Body of pancreas (tissue), 4 donors: ENCODE measurements at regions not wholly inside any gene's neighbourhood (a gene's known extent, or its start where the extent isn't known, plus 50 kb on each side); places are given as distances from the start of the nearest gene placed in this dataset.

ENCODE experiments used
- ATAC-seq: fragments of 150-250 bp; one replicate; pipeline ENCODE4 v1.9.1; 2016
- DNase-seq, 4 donors: peaks; one replicate each; pipeline ENCODE4 v3.0.0-alpha.2; 2019
- H3K27ac ChIP-seq, 4 donors: fragments of 200-600 bp; sonication (generic); 1 replicate in 3 of 4; 2 replicates in 1 of 4; pipeline versions ENCODE4 v1.5.1 to v1.6.1; 2016 to 2019; ENCODE audit warnings: mild to moderate bottlenecking in 1 of 4, mixed read lengths in 1 of 4, moderate library complexity in 1 of 4
- H3K27me3 ChIP-seq, 2 donors: fragments of 200-600 bp; sonication (generic); one replicate each; pipeline ENCODE4 v1.6.0; 2016; ENCODE audit warnings: mild to moderate bottlenecking in 1 of 2
- H3K36me3 ChIP-seq, 2 donors: fragments of 200-600 bp; sonication (generic); replicated peaks in 1 of 2; 2 replicates each; pipeline ENCODE4 v1.5.1; 2016; ENCODE audit warnings: low read depth in 2 of 2; ENCODE audit not compliant: insufficient read depth in 1 of 2
- H3K4me1 ChIP-seq: fragments of 200-600 bp; sonication (generic); one replicate; pipeline ENCODE4 v1.6.0; 2016
- H3K4me3 ChIP-seq, 2 donors: fragments of 200-600 bp; sonication (generic); 1 replicate in 1 of 2; 2 replicates in 1 of 2; pipeline ENCODE4 v1.5.1; 2016 to 2019
- H3K9me3 ChIP-seq, 3 donors: fragments of 200-600 bp; sonication (generic); 1 replicate in 2 of 3; 2 replicates in 1 of 3; pipeline ENCODE4 v1.5.1; 2016
- CTCF ChIP-seq, 7 experiments: fragments of 450-650 bp in 4 of 7; fragments of 200-600 bp in 3 of 7; sonication (generic) in 3 of 7; IDR thresholded peaks; one replicate each; pipeline ENCODE4 v1.5.1; 2016 to 2019; ENCODE audit warnings: antibody characterized with exemption in 7 of 7
- POLR2A ChIP-seq, 3 donors: fragments of 450-650 bp; IDR thresholded peaks; one replicate each; pipeline ENCODE4 v1.6.1; 2016; ENCODE audit warnings: antibody characterized with exemption in 3 of 3, mild to moderate bottlenecking in 2 of 3
- WGBS, 2 donors: methylation state at CpG; one replicate each; pipeline ENCODE4 v1.1.5; 2017; 5-methylcytosine and 5-hydroxymethylcytosine counted together
- intact Hi-C: fragments of 100-400 bp; cut with DNase I; formaldehyde crosslinking; loops from one replicate; pipeline ENCODE4 v1.15.1; 2023

- 43 to 44% methylated on average over 4 of the region's 4 CpGs for WGBS, 2 donors
- DNase-seq (no peak), ATAC-seq (no peak)
- intact Hi-C loops, result no loop called here
- no peaks in the 10 kb centered on the region for H3K9me3 ChIP-seq
- no peak overlapping the region for H3K4me3 ChIP-seq
- H3K27me3 ChIP-seq, result no peaks in the 10 kb centered on the region
- H3K36me3 ChIP-seq, result no peaks in the 10 kb centered on the region
- H3K27ac ChIP-seq, result no peak overlapping the region
- no peaks in the 10 kb centered on the region for H3K4me1 ChIP-seq
- no peak for TF ChIP-seq CTCF (IDR thresholded peaks at IDR 0.05)
- no peak for TF ChIP-seq POLR2A (IDR thresholded peaks at IDR 0.05)
These were observed 253.8 kb upstream of the KCNIP4 start for GRCh38 chr4:22202246-22202974.

GRCh38 chr4:22201256-22201655 is 252.7 kb upstream of the KCNIP4 start:
- Histone ChIP-seq H3K9me3 (no peaks in the 10 kb centered on the region), H3K4me3 (no peak overlapping the region), H3K27ac (no peak overlapping the region), H3K27me3 (no peaks in the 10 kb centered on the region), H3K4me1 (no peaks in the 10 kb centered on the region), H3K36me3 (no peaks in the 10 kb centered on the region)
- WGBS, 2 donors, result 11 to 21% methylated on average over 2 of the region's 2 CpGs
- no peak for DNase-seq
- intact Hi-C loops, result no loop called here
- ATAC-seq, result no peak
- TF ChIP-seq CTCF (IDR thresholded peaks at IDR 0.05), result no peak
- TF ChIP-seq POLR2A (IDR thresholded peaks at IDR 0.05), result no peak

GRCh38 chr4:22196551-22196950 is 248.0 kb upstream of the KCNIP4 start:
- intact Hi-C loops, result no loop called here
- ATAC-seq (no peak), DNase-seq (no peak)
- WGBS, 2 donors, result 70 to 71% methylated on average over 3 of the region's 3 CpGs
- H3K27me3 ChIP-seq, result no peaks in the 10 kb centered on the region
- H3K36me3 ChIP-seq, result no peaks in the 10 kb centered on the region
- no peak overlapping the region for H3K4me3 ChIP-seq
- no peak overlapping the region for H3K27ac ChIP-seq
- no peaks in the 10 kb centered on the region for H3K4me1 ChIP-seq
- H3K9me3 ChIP-seq, result no peaks in the 10 kb centered on the region
- TF ChIP-seq CTCF (IDR thresholded peaks at IDR 0.05) (no peak), POLR2A (IDR thresholded peaks at IDR 0.05) (no peak)

GRCh38 chr4:22192084-22192511 is 243.5 kb upstream of the KCNIP4 start:
- ATAC-seq (no peak), DNase-seq (no peak)
- no peaks in the 10 kb centered on the region for H3K36me3 ChIP-seq
- no peak overlapping the region for H3K27ac ChIP-seq
- no peaks in the 10 kb centered on the region for H3K4me1 ChIP-seq
- no peak for TF ChIP-seq CTCF (IDR thresholded peaks at IDR 0.05)
- no peak for TF ChIP-seq POLR2A (IDR thresholded peaks at IDR 0.05)
- no peak overlapping the region for H3K4me3 ChIP-seq
- no peaks in the 10 kb centered on the region for H3K27me3 ChIP-seq
- intact Hi-C loops, result no loop called here
- WGBS, 2 donors, result 7 to 9% methylated on average over 5 of the region's 5 CpGs
- no peaks in the 10 kb centered on the region for H3K9me3 ChIP-seq

- TF ChIP-seq CTCF (IDR thresholded peaks at IDR 0.05) (no peak), POLR2A (IDR thresholded peaks at IDR 0.05) (no peak)
- WGBS, 2 donors, result 28 to 49% methylated on average over 2 of the region's 2 CpGs
- H3K4me3 ChIP-seq, result no peak overlapping the region
These were observed 243.0 kb upstream of the KCNIP4 start for GRCh38 chr4:22191565-22191964.

More at GRCh38 chr4:22191565-22191964, 243.0 kb upstream of the KCNIP4 start:
- Histone ChIP-seq H3K27ac (no peak overlapping the region), H3K36me3 (no peaks in the 10 kb centered on the region), H3K27me3 (no peaks in the 10 kb centered on the region), H3K9me3 (no peaks in the 10 kb centered on the region), H3K4me1 (no peaks in the 10 kb centered on the region)
- ATAC-seq, result no peak
- intact Hi-C loops, result no loop called here
- no peak for DNase-seq
